HG03342 (cell line): ENCODE measurements at regions not wholly inside any gene's neighbourhood (a gene's known extent, or its start where the extent isn't known, plus 50 kb on each side); places are given as distances from the start of the nearest gene placed in this dataset.

Source experiments
- ATAC-seq: cut with Tn5 transposase; IDR thresholded peaks from one replicate; pipeline ENCODE4 v1.9.1; 2021; ENCODE audit warnings: mild to moderate bottlenecking, moderate library complexity; ENCODE audit not compliant: unreplicated experiment

DNA sequence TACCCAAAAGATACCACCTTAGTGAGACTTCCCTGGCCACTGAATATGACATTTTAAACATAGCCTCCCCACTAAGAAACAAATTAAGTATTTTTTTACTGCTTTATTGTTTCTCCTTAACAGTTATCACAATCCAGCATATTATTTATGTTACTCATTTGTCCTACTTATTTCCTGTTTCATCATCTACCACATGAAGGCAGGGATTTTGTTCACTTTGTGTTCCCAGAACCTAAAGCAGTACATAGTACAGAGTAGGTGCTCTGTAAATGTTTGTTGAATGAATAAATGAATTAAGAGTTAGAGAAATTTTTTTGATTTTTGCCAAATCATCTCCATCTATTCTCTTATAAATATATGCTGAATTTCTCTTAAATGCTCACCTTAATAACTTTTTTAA lies 318.4 kb upstream of the GIMD1 start:
- ATAC-seq = no peak

DNA sequence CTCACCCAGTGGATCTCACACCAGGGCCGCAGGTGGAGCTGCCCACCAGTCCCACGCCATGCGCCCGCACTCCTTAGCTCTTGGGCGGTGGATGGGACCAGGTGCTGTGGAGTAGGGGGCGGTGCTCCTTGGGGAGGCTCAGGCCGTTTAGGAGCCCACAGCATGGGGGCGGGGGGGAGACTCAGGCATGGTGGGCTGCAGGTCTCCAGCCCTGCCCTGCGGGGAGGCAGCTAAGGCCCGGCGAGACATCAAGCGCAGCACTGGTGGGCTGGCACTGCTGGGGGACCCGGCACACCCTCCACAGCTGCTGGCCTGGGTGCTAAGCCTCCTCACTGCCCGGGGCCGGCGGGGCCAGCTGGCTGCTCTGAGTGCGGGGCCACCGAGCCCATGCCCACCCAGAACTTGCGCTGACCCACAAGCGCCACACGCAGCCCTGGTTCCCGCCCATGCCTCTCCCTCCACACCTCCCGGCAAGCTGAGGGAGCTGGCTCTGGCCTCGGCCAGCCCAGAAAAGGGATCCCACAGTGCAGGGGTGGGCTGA lies 312.9 kb upstream of the GIMD1 start:
- no peak for ATAC-seq

DNA sequence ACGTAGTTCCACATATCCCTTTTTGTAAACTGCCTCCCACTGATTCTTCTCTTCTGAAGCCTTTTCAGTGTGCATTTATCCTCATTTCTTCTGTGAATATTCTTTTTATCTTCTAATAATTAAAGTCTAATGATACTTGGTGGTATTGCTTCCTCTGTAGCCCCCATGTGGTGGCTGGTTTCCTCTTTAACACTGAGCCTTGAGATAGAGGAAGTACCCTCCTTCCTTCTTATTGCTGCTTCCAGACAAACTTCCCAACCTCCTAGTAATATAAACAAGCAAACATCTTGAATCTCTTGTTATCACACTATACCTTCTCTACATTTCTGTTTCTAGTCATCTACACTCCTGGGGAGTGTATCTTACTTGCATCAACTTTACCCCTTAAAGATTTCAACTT lies 310.5 kb upstream of the GIMD1 start:
- ATAC-seq = no peak

DNA sequence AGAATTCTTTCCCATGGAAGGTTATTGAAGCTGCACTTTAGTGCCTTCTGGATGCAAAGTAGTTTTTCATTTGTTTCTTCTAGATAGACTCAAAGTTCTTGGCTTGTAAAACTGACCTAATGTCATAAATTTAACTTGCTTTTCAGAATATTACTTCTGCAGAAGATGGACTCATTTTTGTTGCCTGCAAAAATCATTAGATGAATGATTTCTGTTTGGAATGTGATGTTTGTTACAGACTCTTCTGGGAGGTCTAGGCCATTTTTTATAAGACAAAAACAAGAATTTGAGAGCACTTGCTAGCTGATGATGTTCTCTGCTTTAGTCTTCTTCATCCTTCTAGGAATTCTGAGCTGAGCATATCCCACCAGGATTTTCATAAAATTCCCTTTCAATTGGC lies 308.6 kb upstream of the GIMD1 start:
- no peak for ATAC-seq

DNA sequence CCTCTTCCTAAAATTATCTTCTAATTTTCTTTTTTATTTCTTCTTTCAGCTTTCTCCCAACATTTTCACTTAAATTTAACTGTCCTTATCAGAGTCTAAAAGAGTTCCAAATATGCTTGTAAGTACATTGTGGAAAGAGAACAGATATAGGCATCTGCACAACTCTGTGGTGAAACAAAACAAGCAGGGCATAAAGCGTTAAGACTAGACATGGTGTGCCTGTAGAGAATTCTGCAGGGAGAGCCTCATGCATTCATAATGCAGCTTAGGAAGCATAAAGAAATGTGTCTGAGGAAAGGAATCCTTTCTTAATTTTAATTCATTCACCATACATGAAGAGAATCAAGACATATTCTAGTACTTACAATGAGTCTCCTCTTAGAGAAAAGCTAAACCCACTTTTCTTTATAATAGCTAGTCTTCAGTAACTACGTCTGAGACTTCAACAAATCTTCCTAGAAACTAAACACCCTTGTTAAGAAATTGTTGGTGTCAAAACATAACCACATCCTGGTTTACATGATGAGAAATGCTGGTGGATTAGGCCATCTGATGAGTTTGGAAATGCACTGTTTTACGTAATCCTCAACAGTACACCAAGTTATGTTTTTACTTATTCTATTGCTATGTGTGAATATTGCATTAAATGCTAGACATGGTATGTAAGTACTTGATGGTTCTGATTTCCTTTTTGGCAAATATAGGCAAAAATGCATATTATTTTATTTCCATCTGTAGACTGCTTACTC lies 307.8 kb upstream of the GIMD1 start:
- ATAC-seq = no peak

DNA sequence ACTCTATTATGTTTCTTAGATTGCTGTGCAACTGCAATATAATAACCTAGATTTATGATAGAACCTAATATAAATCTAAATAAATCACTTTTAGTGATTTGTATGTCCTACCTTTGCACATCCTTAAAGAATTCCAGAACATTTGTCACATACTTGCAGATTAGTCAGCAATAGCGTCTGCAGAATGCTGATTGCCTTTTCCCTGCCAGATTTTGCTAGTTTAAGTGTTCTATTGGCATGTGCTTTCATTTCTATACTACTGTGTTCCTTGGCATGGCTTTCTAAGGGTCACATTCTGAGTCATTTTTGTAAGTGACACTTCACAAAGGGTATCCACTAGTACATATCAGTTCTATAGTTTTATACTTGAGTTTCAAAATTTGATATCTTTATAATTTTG lies 303.1 kb upstream of the GIMD1 start:
- ATAC-seq = no peak

DNA sequence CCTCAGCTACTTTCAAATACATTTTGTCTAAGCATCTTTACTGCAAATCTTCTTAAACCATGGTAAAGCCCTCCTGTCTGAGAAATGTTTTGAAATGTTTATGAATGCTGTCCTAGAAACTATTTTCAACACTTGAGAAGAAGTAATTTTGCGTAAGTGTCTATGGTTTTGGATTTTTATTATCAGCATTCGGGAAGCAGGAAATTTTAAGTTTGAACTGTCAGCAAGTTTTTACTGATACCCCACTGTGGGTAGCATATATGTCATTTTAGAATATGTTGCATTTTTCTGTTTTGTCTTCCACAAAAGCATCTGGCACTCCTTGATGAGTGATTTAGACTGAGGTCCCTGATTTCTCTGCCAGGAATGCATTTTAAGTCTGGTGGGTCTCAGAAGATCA lies 302.4 kb upstream of the GIMD1 start:
- ATAC-seq = no peak

DNA sequence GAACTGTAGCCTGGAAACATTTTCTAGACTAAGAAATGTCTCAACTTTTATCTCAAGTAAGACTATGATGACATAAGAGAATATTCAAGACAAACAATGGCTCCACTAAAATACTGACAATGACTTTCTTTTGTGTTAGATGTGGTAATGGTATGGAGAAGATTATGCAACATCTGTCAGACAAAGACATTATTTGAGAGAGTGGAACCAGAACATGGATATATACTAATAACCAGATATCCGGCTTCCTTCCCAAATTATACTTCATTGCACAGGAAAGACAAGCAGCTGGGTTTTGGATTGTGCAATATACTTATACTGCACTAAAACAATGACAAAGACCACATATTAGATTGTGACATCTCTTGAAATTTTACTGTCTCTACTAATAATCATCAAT lies 290.8 kb upstream of the GIMD1 start:
- no peak for ATAC-seq

DNA sequence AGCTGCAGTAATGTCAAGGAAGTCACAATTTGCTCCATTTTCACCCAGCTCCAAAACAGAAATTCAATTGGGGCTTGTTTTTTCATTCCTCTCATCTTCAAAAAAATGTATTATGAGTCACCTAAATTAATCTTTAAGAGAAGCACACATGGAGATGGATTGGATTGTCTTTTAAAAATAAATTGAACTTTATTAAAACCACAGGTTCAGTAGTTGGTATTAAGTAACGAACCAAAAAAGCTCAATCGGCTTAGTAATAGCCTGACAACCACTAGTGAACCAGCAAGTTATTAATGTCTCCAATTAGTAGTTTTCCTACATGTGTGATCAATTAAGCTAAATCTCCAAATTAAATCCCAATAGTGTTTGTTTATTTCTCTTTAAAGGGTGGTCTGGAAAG lies 283.5 kb upstream of the GIMD1 start:
- ATAC-seq = no peak

DNA sequence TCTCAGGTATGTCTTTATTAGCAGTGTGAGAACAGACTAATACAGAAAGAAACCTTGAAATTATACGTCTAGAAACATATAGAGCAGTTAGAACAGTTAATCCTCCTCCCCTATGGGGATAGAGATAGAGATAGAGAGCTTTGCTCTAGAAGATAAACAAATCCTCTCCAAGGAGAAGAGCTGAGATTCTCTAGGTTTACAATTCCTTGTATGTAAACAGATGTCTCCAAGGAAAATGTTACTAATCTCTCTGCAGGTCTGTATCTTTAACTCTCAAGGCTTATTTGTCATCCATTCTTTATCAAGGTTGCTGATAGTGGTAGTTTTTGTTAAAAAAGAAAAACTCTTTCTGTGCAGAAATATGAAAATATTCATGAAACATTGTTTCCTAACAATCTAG lies 282.1 kb upstream of the GIMD1 start:
- ATAC-seq = no peak

DNA sequence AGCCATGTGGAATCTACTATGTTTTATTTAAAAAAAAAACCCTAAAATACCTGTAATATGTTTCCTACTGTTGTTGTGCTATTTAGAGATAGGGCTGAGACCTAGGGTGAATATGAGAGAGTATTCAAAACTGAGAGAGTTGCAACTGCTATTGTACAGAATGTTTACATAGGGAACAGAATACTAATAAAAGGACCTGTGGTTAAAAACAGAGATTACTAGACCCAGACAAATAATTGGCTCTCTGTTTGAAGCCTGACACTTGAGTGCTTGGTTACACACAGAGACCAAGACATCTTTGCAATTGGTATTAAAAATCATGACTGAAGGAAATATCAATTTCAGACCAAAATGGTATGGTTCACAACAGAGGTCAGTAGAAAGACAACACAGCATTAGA lies 278.9 kb upstream of the GIMD1 start:
- no peak for ATAC-seq

DNA sequence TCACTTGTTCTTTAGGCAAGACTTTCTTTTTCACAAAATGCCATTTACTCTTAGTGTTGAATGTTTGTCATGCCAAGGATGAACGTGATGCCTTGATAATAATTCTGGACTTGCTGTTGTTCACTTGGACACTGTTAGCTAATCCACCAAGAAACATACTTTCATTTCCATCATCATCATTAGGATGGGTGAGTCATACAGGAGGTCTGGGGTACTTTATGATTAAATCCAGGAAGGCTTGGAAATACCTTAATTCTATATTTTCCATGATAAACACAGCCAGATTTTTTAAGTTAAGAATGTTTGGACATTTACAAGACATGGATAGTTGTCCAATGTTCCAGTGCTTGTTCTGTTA lies 260.7 kb upstream of the GIMD1 start:
- ATAC-seq = no peak

DNA sequence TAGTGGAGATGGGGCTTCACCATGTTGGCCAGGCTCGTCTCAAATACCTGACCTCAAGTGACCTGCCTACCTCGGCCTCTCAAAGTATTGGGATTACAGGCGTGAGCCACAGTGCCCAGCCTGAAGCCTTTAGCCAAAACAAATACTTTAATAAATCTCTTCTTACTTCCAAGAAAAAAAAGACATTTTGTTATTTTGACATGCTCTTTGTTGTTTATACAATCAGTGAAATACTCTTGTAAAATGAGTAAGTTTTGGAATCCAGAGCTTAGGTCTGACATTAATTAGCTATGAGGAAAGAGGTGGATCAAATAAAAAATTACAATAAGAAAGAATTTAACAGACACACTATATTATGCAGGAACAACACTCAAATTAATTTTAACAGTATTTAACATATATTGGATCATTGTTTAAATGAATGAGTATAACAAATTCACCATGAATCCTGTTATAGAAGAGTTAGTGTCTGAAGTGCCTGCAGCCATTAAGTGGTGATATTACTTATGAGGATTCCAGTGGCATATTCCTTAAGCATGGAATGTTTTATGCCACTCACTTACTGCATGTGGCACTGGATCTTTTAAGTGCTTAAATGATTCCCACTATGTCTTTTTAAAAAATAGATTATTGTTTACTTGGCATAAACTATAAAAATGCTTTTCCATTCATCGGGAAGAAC lies 260.1 kb upstream of the GIMD1 start:
- no peak for ATAC-seq

DNA sequence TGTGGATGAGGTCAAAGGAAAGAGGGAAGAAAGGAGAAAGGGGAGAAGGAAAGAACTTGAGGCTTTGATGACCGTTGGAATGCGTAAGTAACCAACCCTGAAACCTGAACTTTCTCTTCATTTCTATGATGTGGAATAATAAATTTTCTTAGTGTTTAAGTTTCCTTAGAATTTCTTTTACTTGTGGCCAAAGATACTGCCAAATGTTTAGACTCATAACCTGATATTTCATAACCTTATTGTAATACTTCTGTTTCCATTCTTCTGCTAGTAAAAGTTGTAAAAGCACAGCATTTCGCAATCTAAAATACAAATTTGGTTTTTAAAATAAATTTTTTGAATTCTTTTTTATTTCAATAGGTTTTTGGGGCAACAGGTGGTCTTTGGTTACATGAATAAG lies 258.5 kb upstream of the GIMD1 start:
- ATAC-seq = no peak

DNA sequence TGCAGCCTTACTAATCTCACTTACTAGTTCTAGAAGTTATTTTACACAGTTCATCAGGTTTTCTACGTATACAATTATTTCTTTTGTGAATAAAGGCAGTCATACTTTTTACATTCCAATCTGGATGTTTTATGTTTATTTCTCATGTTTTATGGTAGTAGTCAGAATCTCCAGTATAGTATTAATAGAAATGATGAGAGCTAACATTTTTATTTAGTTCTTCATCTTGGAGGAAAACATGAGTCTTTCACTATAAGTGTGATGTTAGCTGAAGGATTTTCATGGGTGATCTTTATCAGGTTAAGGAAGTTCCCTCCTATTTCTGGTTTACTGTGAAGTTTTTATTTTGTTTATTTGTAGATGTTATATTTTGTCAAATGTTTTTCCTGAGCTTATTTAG lies 256.1 kb upstream of the GIMD1 start:
- no peak for ATAC-seq

DNA sequence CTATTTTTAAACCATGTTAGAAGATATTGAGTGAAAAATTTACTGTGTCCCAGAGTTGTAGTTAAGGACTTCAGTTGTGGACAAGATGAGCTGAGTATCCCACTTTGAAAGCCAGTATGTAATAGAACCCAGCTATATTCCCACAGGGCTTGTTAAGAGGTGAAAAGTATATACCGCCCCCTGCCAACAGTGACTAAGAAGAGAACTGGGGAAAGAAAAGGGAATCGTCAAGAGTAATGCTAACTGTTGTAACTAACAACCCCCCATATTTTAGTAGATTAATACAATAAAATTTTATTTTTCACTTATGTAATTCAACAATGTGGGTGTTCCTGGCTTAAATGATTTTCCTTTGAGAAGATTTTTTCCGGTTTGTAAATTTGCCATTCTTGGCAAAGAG lies 250.4 kb upstream of the GIMD1 start:
- ATAC-seq = no peak

DNA sequence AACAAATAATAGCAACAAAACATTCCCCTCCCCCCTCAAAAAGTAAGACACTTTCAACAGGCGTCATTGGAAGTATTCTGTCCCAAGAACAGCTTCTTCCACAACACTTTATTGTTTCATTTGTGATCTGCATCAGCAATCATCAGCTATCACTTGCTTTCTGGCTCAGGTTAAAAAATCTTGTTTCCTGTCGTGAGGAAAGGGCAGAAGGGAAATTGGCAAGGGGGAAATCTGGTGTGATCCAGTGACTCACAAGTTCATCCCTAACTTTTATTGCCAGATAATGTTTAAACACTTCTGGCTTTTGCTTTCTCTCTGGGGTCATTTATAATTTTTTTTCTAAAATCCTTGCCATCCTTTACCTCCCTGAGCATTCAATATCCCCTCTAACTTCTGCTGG lies 247.4 kb upstream of the GIMD1 start:
- ATAC-seq = no peak

DNA sequence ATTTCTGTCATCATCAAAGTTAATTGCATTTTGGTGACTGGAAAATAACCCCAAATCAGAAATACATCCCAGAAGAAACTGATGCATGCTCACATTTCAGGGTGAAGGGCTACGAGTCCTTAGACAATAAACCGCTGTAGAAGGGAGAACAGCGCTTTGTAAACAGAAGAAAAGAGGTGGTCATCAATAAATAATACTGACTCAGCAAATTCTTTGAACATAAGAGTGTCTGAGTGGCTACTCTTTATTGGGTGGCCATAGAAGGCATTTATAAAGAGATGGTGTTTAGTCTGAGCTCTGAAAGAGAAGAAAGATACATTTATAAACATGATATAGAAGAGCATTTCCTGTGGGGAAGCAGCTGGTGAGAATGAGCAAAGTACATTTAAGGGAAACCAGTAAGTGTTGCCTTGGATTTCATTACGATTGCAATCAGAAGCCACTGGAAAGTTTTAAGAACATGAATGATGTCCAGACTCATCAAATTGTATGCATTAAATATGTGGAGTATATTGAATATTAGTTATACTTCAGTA lies 246.9 kb upstream of the GIMD1 start:
- ATAC-seq = no peak

DNA sequence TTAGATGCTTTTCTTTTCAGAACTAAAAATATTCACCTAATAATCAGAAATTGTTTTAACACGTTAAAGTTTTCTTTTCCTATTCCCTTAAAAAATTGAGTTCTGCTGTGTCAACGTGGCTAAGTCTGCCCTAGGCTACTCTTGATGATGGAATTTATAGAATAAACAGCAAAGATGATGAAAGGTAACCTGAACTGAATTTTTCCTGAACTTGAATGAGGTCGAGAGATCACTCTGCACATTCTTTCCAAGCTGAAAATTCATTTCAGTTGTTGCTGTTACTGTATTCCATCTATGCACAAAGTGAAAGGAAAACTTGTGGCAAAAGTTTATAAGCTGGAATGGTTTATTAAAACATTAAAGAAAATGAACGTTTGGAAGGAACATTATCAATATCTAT lies 245.9 kb upstream of the GIMD1 start:
- ATAC-seq = no peak

DNA sequence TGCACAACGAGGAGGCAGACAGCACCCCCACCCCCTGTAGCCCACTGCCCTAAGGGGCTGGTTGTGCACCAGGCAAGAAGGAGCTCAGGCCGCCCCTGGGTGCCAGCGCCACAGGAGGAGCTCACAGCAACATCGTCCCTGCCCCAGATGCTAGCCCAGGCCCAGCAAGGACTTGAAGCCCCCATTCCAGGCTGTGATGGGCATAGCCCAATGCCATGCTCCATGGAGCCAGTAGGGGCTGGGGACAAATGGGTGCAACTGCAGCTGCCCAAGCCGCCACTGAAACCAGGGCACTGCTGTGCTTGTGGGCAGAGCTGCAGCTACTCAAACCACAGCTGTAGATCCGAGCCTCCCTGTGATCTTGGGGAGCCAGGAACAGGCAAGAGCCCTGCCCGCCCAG lies 241.3 kb upstream of the GIMD1 start:
- ATAC-seq = no peak

DNA sequence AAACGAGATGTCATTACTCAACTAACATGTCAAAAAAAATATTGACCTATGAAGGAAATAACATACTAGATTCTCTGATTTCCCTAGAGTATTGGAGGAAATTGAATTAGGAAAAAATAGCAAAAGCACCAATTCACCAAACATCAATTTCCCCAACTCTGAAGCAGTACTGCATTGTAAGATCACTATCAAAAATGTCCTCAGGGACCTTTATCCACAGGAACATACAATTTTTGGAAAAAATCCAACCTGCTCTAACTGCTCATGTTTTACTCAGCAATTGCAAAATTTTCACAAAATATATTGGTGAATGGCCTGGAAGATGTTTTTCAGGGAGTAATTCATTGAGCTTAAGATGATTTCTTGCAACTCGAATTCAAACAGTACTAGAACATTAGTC lies 239.0 kb upstream of the GIMD1 start:
- ATAC-seq = no peak

DNA sequence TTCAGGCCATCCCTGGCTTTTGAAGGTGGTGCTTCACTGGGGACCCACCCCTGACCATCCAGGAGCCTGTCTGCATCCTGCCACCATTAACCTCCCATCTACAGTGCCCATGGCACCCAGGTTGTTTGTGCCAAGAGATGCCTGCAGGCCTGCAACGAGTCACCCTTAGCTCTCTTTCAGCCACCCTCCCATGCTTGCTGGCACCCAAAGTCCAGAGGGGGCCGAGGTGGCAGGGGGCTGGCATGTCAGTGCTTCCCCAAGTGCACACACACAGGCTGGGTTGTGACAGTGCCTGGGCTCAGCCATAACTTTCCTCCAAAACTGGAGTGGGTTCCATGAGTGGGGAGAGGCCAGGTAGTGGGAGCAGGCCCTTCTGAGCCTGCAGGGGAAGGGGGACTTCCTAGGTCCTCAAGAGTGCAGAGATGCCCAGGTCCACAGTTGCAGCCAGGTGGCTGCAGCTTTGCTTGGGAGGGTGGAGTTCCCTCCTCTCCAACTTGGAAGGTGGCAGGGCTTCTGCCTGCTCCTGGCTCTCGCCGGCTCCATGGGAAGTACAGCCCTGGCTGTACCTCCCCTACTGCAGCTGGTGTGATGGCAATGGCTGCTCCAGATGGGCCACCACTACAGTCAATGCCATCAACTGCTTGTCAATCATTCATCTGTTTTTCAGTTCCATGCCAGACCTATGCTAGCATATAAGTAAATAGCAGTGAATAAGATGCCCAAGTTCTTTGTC lies 235.9 kb upstream of the GIMD1 start:
- ATAC-seq = no peak
